DMS53 (cell line): ENCODE measurements at regions not wholly inside any gene's neighbourhood (a gene's known extent, or its start where the extent isn't known, plus 50 kb on each side); places are given as distances from the start of the nearest gene placed in this dataset.
A peak's percentile ranks its signal among the peaks of the same experiment; 100 is the strongest.
"Not testable (repeated sequence)": the region's sequence is repeated elsewhere in the genome, so short reads cannot be mapped to it uniquely, and the experiment has no call there.

Experiments used
- DNase-seq: peaks from one replicate; lab custom pipeline; 2025; lab: John Stamatoyannopoulos, UW

DNA sequence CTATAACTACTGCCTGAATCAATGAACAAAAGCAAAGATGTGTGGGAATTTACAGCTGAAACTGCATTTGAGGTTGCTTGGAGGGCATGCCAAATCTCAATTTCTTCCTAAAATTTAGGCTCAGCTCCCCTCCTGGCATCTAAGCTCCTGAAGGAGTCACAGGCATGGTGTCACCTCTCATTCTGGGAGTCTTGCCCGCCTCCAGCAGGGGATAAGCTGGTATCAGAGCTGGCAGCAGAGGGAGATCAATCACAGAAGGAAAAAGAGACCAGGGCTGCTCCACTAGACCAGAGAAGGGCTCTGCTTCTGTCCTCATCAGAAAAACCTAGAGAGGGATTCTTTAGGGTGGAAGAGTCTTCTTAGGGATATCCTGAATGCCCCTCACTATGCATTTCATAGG lies 150.4 kb upstream of the SLC6A11 start:
- no peak for DNase-seq

DNA sequence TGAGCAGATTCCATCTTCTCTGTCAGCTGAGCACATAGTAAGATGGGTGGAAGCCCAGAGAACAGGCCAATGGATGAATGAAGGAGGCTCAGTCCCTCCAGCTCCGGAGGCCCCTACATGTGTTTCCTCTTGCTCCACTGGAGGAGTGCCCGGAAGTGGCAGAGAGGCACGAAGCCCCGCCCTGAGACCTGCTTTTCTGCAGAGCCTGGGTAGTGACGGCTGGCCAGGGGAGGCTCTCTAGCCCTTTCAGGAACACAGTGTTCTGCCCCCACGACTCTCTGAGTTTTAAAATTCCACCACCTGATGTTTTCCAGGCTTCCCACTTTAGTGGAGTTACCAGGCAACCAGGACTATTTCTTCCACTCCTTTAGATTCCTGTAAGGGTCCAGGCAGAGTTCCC lies 149.4 kb upstream of the SLC6A11 start:
- DNase-seq = peak; percentile 1

DNA sequence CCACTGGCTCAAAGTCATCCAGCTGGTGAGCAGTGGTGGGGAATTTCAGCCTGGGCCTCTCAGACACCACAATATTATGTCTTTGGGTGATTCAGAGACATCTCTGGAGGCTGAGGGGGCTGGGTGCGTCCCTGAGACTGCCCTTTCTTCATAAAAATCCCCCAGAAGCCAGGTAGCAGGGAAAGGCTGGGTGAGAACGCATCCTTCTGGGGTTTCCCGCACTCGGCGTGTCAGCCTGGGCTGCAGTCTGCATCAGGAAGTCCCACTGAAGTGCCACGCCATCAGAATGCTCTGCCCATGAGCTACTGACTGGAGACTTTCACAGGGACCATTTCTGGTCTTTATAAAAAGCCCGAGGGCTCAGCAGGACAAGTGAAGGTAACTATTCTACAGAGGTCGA lies 148.8 kb upstream of the SLC6A11 start:
- no peak for DNase-seq

DNA sequence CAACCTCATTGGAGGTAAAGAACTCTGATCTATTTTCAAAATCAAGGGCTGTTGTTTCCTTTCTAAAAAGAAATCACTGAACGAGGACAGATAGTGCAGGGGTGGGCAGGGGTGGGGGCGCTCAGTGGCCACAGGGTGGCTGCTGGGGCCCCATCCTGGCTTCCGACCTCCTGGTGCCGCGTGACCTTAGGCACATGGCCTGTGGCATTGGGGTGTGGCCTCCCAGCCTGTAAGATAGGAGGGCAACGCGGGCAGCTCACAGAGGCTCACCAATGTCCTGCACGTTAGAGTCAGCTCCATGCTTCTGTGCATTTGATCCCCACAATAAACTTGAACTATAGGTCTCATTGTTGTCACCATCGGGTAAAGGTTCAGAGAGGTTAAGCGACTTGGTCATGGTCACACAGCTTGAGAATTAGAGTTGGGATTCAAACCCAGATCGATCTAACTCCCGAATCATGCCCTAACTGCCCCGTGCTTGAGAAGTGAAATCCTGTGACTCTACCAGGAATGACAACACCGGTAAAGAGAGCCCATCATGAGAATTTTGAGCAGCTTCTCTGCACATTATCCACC lies 148.0 kb upstream of the SLC6A11 start:
- DNase-seq = no peak

DNA sequence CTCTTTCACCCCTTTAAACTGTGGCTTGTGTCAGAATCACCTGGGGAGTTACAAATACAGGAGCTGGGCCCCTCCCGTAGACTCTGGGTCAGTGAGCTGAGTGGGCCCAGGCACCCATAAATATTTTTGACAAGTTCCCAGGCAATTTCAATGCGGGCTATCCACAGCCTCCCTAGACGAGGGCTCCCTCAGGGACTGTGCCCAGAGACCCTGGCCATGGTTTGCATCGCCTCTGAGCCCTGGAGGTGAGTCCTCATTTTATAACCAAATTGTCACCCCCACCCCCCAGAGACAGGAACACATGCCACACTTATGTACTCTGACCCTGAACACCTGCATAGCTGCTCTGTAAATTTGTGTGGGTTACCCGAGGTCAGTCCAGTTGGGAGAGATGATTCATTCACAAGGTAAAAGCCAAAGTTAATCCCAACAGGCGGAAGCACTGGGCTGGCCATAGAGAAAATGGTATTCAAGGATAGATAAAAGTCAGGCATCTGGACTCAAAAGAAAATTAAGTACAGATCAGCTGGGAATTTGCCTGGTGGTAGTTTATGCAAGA lies 146.5 kb upstream of the SLC6A11 start:
- DNase-seq = no peak

DNA sequence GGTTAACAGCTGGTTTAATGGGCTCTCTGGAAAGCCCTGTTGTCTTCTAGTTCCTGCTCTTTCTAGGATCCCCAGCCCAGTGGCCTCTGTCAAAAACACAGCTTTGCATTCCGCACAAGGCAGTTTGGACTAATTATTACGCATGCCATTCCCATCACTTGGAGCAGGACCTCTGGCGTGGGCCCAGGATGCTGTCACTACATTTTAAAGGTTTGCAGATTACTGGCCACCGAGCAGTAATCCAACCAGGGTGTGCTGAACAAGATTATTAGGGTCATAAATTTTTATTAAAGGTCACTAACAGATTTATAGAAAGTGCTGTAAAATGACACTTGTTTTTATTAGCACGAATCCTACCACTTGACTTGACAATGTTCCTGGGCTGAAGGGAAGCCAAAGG lies 143.6 kb upstream of the SLC6A11 start:
- no peak for DNase-seq

GRCh38 chr3:10674578-10674977 lies 141.4 kb upstream of the SLC6A11 start:
- no peak for DNase-seq

- no peak for DNase-seq
These were observed 139.1 kb upstream of the SLC6A11 start for GRCh38 chr3:10676905-10677304.

DNA sequence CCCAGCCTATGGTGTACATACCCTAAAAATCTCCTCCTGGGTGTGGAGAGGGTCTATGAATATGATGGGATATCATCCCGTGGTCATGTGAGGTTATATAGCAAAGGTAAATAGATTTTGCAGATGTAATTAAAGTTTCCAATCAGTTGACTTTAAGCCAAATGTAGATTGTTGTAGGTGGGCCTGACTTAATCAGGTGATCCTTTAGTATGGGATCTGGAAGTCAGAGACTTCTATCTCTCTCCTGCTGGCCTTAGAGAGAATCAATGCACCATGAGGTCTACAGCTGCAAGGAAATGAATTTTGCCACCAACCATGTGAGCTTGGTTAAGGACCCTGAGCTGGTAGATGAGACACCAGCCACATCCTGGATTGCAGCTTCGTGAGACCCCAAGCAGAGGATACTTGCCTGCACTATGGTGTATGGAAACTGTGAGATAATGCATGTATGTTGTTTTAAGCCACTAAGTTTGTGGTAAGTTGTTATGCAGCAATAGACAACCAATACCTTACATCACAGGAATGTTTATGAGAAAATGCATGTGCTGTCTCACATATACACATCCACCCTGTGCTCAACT lies 137.1 kb upstream of the SLC6A11 start:
- no peak for DNase-seq

- no peak for DNase-seq
These were observed 135.2 kb upstream of the SLC6A11 start for GRCh38 chr3:10680796-10681195.

GRCh38 chr3:10682692-10683091 lies 133.3 kb upstream of the SLC6A11 start:
- no peak for DNase-seq

DNA sequence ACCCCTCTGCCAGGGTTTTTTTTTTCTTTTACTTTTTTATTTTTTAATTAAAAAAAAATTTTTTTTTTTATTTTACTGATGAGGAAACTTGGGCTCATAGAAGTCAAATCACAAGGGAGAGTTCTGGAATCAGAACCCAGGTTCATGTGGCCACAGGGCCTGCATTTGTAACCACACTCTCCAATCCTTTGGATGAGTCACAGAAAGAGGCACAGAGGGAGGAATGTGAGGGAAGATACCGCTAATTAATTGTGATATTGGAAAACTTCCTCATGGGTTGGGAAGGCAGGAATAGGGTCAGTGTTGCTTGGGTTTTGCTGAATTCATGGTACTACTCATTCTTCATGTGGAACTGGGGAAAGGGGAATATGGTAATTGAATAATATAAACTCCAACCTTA lies 132.9 kb upstream of the SLC6A11 start:
- no peak for DNase-seq

DNA sequence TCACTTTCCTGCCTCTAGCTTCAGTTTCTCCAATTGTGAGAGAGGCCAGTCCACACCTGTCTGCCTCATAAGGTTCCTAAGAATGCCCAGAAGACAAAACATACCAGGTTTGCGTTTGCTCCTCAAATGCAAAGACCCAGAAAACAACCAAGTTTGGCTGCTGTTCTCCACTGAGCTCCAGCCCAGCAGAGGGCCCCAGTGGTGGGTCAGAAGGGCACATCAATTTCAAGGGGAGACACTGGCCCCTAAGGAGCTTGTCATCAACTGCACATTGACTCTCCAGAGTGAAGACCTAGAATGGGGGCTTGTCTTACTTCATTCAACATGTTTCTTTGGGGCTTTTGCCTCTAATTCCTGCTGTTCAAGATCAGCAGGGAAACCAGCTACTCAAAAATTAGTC lies 127.9 kb upstream of the SLC6A11 start:
- DNase-seq = no peak

GRCh38 chr3:10688548-10689172 lies 127.4 kb upstream of the SLC6A11 start:
- no peak for DNase-seq

DNA sequence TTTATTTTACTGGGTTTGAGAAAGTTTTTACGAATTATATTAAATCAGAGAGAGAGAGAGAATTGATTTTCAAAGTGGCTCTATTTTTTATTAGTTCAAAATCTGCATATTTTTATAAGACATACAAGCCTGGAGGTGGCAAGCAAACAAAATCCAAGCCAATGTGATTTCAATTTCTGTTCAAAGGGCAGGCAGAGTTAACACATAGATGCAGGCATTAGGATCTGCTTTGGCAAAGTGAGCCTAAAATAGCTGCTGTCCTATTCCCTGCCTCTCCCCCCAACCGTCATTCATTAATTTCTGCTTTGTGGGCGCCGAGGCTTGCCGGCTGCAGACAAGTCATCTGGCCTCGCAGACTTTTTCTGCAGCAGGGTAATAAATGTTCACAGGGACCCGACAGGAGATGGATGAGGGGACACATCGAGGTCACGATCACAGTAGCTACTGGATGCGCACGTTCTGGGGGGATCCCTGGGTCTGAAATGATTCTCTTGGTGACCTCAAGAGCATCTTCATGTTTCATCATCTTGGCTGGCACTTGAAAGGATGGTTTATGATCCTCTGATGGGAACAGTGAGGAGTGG lies 123.9 kb upstream of the SLC6A11 start:
- no peak for DNase-seq

- DNase-seq = no peak
These were observed 122.6 kb upstream of the SLC6A11 start for GRCh38 chr3:10693457-10693856.

- no peak for DNase-seq
These were observed 121.8 kb upstream of the SLC6A11 start for GRCh38 chr3:10694179-10694578.

- DNase-seq = not testable (repeated sequence)
These were observed 120.8 kb upstream of the SLC6A11 start for GRCh38 chr3:10695186-10695585.

DNA sequence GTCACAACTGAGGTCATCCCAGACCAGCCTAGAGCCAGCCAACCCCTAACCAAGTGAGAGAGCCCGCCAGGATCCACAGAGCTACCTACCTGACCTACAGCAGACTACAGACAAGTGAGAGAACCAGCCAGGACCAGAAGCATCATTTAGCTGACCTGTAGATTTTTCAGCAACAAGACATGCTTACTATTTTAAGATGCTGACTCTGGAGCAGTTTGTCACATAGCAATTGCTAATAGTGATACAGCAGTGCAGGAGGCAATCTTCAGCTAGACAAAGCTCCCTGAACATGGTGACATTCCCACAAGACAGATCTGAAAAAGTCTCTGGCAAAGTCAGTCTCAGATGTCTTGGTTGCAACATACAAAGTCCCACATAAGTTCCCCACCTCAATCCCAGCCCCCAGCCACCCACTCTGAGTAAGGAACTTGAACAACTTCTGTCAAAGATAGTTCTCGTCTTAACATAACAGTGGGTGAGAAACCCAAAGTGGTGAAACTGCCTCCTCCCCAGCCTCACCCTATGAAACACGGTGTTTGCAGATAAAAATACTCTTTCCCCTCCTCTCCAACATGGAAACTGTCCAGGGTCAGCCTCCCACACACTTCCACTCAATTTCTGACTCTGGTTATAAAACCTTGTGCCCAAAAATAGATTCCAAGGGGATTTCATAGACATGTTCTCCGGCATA lies 120.3 kb upstream of the SLC6A11 start:
- no peak for DNase-seq

DNA sequence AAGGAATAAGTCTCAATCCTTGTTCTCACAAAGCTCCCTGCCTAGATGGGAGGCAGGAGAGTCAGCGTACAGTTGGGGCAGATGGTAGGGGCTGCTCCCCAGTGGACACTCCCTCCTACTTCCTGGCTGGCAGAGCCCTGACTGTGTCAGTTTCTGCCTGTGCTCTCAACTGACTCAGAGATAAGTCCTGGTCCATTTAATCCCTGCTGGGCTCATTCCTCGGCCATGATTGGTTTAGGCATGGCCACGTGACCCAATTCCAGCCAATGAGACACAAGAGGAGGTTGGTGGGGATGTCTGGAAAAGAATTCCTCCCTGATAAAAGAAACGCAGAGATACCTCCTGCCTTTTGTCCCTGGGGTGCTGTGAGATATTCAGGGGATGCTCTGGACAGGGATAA lies 118.1 kb upstream of the SLC6A11 start:
- DNase-seq = no peak

- DNase-seq = no peak
These were observed 115.2 kb upstream of the SLC6A11 start for GRCh38 chr3:10700821-10701220.

DNA sequence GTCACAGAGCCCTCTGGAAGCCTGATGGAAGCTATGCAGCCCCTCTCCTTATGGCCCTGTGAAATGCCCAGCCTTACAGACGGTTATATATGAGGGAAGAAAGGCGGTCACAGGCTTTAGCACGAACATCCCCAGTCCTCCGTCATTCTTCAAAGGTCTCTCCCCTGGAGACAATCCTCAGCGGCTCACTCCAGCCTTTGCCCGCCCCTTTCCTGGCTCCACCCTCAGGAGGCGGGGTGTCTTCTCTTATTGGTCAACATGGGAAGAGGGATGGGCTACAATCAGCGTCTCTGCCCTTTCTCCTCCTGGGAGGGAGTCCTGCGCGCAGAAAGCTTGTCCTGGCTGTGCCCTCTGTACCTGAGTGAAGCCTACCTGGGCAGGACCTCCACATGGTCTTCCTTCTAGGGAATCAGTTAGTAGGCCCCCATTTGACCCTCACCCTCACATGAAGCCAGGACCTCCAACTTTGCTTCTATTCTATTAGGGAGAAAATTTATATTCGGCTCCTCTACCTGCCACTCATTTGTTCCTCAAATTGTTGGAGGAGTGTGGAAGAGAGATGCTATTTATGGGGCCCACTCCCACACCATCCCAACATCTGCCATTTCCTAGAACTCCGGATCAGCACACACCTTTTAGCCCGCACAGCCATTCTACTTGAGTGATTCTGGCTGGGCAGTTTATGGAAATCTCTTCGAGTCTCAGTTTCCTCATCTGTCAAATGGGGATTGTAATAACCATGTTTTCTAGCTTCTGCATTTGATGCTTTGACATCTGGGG lies 112.9 kb upstream of the SLC6A11 start:
- DNase-seq = no peak
